HFFc6 (cell line): ENCODE measurements at regions not wholly inside any gene's neighbourhood (a gene's known extent, or its start where the extent isn't known, plus 50 kb on each side); places are given as distances from the start of the nearest gene placed in this dataset.

Experiments
- DNase-seq: peaks from one replicate; pipeline ENCODE4 v3.0.0-alpha.2; 2018
- H3K27ac Mint-ChIP-seq: 2 replicates; pipeline ENCODE4 v1.8.0; 2020; ENCODE audit warnings: mild to moderate bottlenecking, mixed read lengths
- H3K27me3 Mint-ChIP-seq: 2 replicates; pipeline ENCODE4 v1.8.0; 2021; ENCODE audit warnings: mild to moderate bottlenecking, moderate library complexity, mixed read lengths; ENCODE audit not compliant: insufficient read depth
- H3K36me3 Mint-ChIP-seq: 2 replicates; pipeline ENCODE4 v1.8.0; 2021; ENCODE audit warnings: low read depth, mixed read lengths
- H3K4me1 Mint-ChIP-seq: 2 replicates; pipeline ENCODE4 v1.8.0; 2020; ENCODE audit warnings: low read depth, mixed read lengths
- H3K4me3 Mint-ChIP-seq: 2 replicates; pipeline ENCODE4 v1.8.0; 2020; ENCODE audit warnings: mild to moderate bottlenecking, moderate library complexity, mixed read lengths
- H3K9me3 Mint-ChIP-seq: 2 replicates; pipeline ENCODE4 v1.8.0; 2020; ENCODE audit warnings: mild to moderate bottlenecking, mixed read lengths
- TF ChIP-seq, protein P1 (sequence below): fragments of 200-600 bp; sonication (generic); IDR thresholded peaks from 2 replicates; pipeline ENCODE4 v1.5.0; 2021; ENCODE audit warnings: antibody characterized with exemption, mild to moderate bottlenecking

DNA sequence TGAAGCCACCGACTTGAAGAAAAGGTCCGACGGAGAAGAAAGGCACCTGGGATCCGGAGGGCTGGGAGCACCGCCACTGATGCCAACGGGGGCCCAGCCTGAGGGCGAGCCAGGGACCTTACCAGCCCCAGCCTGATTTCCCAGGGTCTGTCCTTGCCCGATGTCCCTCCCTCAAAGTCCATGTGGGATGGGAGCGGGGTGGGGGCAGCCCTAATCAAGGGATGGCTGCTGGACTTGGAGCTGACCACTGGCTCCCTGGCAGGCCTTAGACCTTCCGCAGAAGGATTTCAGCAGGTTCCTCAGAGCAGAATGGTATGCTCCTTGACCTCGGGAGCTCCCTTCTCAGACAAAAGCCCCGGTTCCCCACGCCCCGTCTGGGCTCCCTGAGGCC is 99.6 kb downstream of the ZFP36L2 start:
- H3K4me3 Mint-ChIP-seq, result no peak overlapping the region
- no peaks in the 10 kb centered on the region for H3K36me3 Mint-ChIP-seq
- no peaks in the 10 kb centered on the region for H3K9me3 Mint-ChIP-seq
- no peak overlapping the region for H3K27ac Mint-ChIP-seq
- TF ChIP-seq, protein P1, sequence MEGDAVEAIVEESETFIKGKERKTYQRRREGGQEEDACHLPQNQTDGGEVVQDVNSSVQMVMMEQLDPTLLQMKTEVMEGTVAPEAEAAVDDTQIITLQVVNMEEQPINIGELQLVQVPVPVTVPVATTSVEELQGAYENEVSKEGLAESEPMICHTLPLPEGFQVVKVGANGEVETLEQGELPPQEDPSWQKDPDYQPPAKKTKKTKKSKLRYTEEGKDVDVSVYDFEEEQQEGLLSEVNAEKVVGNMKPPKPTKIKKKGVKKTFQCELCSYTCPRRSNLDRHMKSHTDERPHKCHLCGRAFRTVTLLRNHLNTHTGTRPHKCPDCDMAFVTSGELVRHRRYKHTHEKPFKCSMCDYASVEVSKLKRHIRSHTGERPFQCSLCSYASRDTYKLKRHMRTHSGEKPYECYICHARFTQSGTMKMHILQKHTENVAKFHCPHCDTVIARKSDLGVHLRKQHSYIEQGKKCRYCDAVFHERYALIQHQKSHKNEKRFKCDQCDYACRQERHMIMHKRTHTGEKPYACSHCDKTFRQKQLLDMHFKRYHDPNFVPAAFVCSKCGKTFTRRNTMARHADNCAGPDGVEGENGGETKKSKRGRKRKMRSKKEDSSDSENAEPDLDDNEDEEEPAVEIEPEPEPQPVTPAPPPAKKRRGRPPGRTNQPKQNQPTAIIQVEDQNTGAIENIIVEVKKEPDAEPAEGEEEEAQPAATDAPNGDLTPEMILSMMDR, result no peak
- peaks cover 24% of the 10 kb centered on the region for H3K4me1 Mint-ChIP-seq
- no peak for DNase-seq
- peaks cover 8% of the 10 kb centered on the region for H3K27me3 Mint-ChIP-seq

DNA sequence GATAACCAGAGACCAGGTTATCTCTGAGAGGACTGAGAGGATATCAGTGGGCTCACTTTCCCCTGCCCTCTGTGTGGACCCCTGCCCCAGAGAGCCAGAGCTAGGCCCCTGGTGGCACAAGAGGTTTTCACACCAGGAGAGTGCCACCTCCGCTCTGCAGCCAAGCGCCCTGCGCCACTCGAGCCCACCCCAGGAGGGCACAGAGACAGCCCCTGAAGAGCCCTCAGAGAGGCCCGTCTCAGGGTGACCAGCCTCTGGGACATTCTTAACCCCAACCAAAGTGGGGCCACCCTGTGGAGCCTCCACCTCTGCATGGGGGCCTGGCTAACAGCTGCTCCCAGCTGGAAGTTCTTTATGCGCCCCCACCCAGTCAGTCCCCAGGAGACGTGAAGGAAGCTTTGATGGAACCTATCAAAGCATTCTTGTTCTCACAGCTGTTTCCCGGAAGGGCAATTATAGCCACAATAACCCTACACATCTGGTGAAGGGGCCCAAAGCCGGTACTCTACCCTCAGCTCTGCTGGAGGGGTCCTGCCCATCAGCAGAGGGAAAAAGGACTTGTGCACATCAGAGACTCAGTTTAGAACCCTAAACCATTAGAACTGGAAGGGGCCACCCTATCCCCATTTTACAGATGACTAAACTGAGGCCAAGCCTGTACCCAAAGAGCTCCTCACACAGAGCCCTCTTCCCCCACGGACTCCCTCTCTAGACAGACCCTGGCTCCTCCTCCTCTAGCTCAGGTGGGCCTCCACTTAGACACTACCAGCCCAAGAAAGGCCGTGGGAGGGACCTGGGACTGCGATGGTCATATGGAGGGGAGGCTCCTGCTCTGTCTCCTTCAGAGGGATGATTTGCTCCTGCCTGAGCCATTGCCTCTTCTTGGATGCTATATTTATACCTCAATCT is 101.1 kb downstream of the ZFP36L2 start:
- DNase-seq, result no peak
- peaks cover 8% of the 10 kb centered on the region for H3K27me3 Mint-ChIP-seq
- TF ChIP-seq, protein P1, result no peak
- H3K9me3 Mint-ChIP-seq, result no peaks in the 10 kb centered on the region
- no peaks in the 10 kb centered on the region for H3K36me3 Mint-ChIP-seq
- H3K4me3 Mint-ChIP-seq, result no peak overlapping the region
- H3K4me1 Mint-ChIP-seq, result peaks cover 9% of the 10 kb centered on the region
- no peak overlapping the region for H3K27ac Mint-ChIP-seq

DNA sequence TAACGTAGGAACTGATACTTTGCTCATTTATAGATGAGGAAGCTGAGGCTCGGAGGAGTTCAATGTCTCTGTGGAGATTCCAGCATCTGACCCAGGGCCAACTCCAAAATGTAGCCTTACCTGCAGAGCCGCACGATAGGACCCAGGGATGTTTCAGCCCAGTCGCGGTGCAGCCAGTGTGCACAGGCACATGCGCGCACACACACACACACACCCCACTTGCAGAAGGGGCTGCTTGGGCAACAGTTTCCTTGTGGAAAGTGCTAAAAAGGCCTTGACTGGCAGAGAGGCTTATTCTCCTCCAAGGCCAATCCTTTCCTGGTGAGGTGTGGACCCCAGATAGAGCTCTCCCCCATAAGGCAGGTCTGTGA is 101.7 kb downstream of the ZFP36L2 start:
- H3K27me3 Mint-ChIP-seq, result peaks cover 5% of the 10 kb centered on the region
- peaks cover 2% of the 10 kb centered on the region for H3K9me3 Mint-ChIP-seq
- H3K4me3 Mint-ChIP-seq, result no peak overlapping the region
- H3K36me3 Mint-ChIP-seq, result peaks cover 2% of the 10 kb centered on the region
- H3K27ac Mint-ChIP-seq, result no peak overlapping the region
- peaks cover 2% of the 10 kb centered on the region for H3K4me1 Mint-ChIP-seq
- DNase-seq, result no peak
- TF ChIP-seq, protein P1, result no peak

DNA sequence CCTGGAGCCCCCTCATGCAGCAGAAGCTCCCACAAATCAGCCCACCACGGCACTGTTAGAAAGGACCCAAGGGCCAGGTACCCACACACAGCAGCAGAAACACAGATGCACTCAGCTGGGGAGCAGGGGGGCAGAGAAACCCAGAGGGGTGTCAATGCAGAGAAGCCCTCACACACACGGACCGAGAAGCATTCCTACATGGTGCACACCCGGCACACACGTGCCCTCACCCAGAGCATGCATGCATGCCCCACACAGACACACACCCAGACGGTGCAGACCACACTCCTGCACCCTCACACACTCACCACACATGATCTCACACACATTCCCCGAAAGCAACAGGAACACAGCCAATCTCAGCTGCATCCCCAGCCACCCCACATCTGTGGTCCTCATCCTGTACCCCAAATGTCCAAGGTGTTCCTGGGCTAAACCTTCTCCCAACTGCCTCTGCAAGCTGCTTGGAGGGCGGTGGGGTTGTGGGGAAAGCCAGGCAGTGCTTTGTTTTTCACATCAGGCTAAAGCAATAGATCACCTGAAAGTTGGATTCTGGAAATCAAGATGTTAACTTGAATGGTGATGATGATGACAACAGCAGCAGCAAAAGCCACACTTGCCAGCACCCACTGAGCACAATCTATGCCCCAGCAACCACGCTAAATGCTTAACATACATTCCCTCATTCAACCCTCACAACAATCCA is 102.3 kb downstream of the ZFP36L2 start:
- Mint-ChIP-seq H3K4me1 (no peaks in the 10 kb centered on the region), H3K9me3 (peaks cover 7% of the 10 kb centered on the region), H3K27me3 (peaks cover 3% of the 10 kb centered on the region), H3K27ac (no peak overlapping the region), H3K36me3 (peaks cover 8% of the 10 kb centered on the region), H3K4me3 (no peak overlapping the region)
- no peak for DNase-seq
- TF ChIP-seq, protein P1, result no peak

DNA sequence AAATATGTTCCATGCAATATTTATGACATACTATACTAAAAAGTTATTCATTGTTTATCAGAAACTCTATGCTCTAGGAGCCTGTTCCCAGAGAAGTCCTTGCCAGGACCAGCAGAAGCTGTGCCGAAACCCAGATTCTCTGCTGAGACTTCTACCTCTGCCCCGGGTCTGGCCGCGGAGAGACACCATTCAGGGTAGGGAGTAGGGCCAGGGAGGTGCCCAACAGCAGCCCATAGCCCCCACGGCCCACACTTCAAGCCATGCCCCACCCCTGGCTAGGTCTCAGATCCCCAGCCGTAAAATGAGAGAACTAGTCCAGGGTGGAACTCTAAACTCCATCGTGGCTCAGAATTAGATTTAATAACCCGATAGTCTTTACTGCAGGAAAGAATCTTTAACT is 102.9 kb downstream of the ZFP36L2 start:
- H3K9me3 Mint-ChIP-seq, result peaks cover 14% of the 10 kb centered on the region
- H3K36me3 Mint-ChIP-seq, result peaks cover 14% of the 10 kb centered on the region
- no peak for DNase-seq
- TF ChIP-seq, protein P1, result no peak
- peaks cover 3% of the 10 kb centered on the region for H3K27me3 Mint-ChIP-seq
- no peak overlapping the region for H3K27ac Mint-ChIP-seq
- H3K4me1 Mint-ChIP-seq, result no peaks in the 10 kb centered on the region
- no peak overlapping the region for H3K4me3 Mint-ChIP-seq
